ENCODE measurements at regions not wholly inside any gene's neighbourhood (a gene's known extent, or its start where the extent isn't known, plus 50 kb on each side); places are given as distances from the start of the nearest gene placed in this dataset.

DNA sequence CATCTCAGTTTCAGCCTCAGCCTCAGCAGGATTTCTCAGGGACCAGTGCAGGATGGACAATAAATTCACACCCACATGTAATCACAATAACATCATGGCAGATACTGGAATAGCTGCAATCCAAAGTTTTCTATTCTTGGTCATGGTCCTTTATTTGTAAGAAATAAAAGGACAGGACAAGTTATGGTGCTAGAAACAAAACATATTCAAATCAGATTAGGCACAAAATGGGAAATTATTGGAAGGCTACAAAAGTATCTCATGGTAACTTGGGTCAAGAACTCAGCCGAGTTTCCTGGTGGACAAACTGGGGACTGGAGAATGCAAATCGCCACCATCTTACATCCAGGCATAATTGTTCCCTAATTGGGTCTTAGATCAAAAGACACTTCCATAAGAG lies 1768.2 kb upstream of the WWC1 start:
- H3K27ac ChIP-seq (ENCODE audit: insufficient read depth, low read length, poor library complexity, severe bottlenecking): no peak overlapping the region
- no peaks in the 10 kb centered on the region for H3K9me3 ChIP-seq (ENCODE audit: control insufficient read depth, low read length)
- DNase-seq: no peak
- no peaks in the 10 kb centered on the region for H3K4me1 ChIP-seq (ENCODE audit: control insufficient read depth, insufficient read depth, low read length, poor library complexity, severe bottlenecking)
- no peak overlapping the region for H3K4me3 ChIP-seq (ENCODE audit: insufficient read depth, low read depth, low read length, poor library complexity, severe bottlenecking)
- no peaks in the 10 kb centered on the region for H3K27me3 ChIP-seq (replicated peaks; ENCODE audit: control insufficient read depth, insufficient read depth, low read length, poor library complexity, severe bottlenecking)
- no peaks in the 10 kb centered on the region for H3K36me3 ChIP-seq (ENCODE audit: control insufficient read depth, insufficient read depth, low read length)

DNA sequence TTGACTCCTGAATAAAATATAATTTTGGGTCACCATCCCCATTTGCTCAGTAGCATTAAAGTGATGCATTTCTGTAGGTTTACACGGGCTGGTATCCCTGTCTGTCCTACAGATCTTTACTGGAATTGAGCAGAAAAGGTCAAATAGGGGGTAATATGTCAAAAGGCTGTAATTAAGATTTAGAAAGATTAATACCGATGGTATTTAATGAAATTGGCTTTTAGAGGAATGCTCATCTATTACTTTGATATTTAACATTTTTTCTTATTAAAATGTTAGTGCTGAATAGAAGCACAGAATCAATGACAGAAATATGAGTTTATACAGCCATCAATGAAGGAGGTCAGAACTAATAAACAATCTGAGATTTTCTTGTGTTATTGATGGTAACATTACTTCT lies 1762.2 kb upstream of the WWC1 start:
- Histone ChIP-seq H3K4me1 (ENCODE audit: control insufficient read depth, insufficient read depth, low read length, poor library complexity, severe bottlenecking) (no peaks in the 10 kb centered on the region), H3K9me3 (ENCODE audit: control insufficient read depth, low read length) (no peaks in the 10 kb centered on the region), H3K4me3 (ENCODE audit: insufficient read depth, low read depth, low read length, poor library complexity, severe bottlenecking) (no peak overlapping the region), H3K36me3 (ENCODE audit: control insufficient read depth, insufficient read depth, low read length) (no peaks in the 10 kb centered on the region), H3K27ac (ENCODE audit: insufficient read depth, low read length, poor library complexity, severe bottlenecking) (no peak overlapping the region), H3K27me3 (replicated peaks; ENCODE audit: control insufficient read depth, insufficient read depth, low read length, poor library complexity, severe bottlenecking) (no peaks in the 10 kb centered on the region)
- DNase-seq: no peak

DNA sequence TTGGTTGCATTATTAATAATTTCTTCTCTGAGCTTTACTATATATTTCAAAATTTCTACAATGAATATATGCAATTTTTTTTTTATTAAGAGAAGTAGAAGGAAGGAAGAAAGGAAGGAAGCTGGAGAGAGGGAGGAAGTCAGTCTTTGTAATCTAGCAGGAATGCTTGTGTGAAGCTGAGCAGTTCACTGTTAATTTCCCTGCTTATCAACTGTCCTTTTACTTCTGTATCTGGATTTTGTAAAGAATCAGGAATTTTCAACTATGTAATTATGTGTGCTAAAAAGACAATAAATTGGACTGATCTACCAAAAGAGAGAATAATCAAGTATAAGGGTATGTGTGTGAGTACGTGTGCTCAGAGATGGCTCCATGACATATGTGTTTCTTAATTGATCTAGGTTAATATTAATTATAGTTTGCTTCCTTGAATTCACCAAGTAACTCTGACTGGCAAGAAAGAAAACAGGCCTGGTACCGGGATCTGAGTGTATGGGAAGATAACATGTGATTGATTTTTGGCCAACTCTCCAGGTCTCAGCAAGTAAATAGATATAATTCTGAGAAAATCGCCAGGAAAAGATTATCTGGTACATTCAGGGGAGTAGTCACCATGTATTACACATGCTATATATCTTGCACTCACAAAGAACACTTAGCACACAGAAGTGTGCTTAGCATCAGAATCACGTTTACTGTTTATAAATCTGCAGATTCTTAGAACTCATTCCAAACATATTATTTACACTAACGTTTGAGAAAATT lies 1758.8 kb upstream of the WWC1 start:
- Histone ChIP-seq H3K9me3 (ENCODE audit: control insufficient read depth, low read length) (no peaks in the 10 kb centered on the region), H3K27me3 (replicated peaks; ENCODE audit: control insufficient read depth, insufficient read depth, low read length, poor library complexity, severe bottlenecking) (no peaks in the 10 kb centered on the region), H3K36me3 (ENCODE audit: control insufficient read depth, insufficient read depth, low read length) (no peaks in the 10 kb centered on the region), H3K4me3 (ENCODE audit: insufficient read depth, low read depth, low read length, poor library complexity, severe bottlenecking) (no peak overlapping the region), H3K27ac (ENCODE audit: insufficient read depth, low read length, poor library complexity, severe bottlenecking) (no peak overlapping the region), H3K4me1 (ENCODE audit: control insufficient read depth, insufficient read depth, low read length, poor library complexity, severe bottlenecking) (no peaks in the 10 kb centered on the region)
- DNase-seq: no peak

DNA sequence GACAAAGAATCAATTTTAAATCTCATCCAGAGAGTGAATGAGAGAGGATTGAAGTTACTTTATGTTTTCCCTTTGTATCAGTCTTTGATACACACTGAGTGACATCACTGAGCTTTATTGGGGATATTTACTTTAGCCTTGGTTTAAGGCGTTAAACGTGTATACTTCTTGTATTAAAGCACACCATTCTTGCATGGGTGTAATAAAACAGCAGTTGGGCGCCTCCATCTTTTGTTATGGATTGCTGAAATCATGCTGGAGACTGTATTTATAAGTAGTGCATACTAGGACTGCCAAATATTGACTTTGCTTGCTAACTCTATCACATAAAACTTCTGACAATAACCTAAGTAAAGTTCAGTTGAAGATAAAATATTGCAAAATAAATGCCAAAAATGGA lies 1755.8 kb upstream of the WWC1 start:
- DNase-seq: no peak
- Histone ChIP-seq H3K27me3 (replicated peaks; ENCODE audit: control insufficient read depth, insufficient read depth, low read length, poor library complexity, severe bottlenecking) (no peaks in the 10 kb centered on the region), H3K27ac (ENCODE audit: insufficient read depth, low read length, poor library complexity, severe bottlenecking) (no peak overlapping the region), H3K4me3 (ENCODE audit: insufficient read depth, low read depth, low read length, poor library complexity, severe bottlenecking) (no peak overlapping the region), H3K9me3 (ENCODE audit: control insufficient read depth, low read length) (no peaks in the 10 kb centered on the region), H3K36me3 (ENCODE audit: control insufficient read depth, insufficient read depth, low read length) (no peaks in the 10 kb centered on the region), H3K4me1 (ENCODE audit: control insufficient read depth, insufficient read depth, low read length, poor library complexity, severe bottlenecking) (no peaks in the 10 kb centered on the region)

DNA sequence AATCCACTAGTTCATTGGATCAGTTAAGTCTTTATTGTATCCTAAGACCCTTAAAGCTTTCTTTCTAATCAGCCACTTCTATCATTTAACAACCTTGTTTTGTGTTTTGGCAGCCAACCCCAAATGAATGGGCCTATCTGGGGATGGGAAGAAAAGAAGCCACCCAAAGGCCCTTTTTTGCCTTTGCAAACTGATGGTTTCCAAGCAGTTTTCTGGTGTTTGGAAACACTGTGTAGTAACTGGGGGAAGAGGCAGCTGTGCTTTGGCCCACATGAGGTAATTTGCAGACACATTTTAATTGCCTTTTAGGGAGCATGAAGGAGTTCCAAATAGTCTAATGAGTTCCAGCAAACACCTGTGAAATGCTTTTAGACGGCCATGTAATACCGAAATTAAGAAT lies 1751.3 kb upstream of the WWC1 start:
- Histone ChIP-seq H3K27me3 (replicated peaks; ENCODE audit: control insufficient read depth, insufficient read depth, low read length, poor library complexity, severe bottlenecking) (no peaks in the 10 kb centered on the region), H3K36me3 (ENCODE audit: control insufficient read depth, insufficient read depth, low read length) (no peaks in the 10 kb centered on the region), H3K4me1 (ENCODE audit: control insufficient read depth, insufficient read depth, low read length, poor library complexity, severe bottlenecking) (no peaks in the 10 kb centered on the region), H3K4me3 (ENCODE audit: insufficient read depth, low read depth, low read length, poor library complexity, severe bottlenecking) (no peak overlapping the region), H3K9me3 (ENCODE audit: control insufficient read depth, low read length) (no peaks in the 10 kb centered on the region), H3K27ac (ENCODE audit: insufficient read depth, low read length, poor library complexity, severe bottlenecking) (no peak overlapping the region)
- DNase-seq: no peak

DNA sequence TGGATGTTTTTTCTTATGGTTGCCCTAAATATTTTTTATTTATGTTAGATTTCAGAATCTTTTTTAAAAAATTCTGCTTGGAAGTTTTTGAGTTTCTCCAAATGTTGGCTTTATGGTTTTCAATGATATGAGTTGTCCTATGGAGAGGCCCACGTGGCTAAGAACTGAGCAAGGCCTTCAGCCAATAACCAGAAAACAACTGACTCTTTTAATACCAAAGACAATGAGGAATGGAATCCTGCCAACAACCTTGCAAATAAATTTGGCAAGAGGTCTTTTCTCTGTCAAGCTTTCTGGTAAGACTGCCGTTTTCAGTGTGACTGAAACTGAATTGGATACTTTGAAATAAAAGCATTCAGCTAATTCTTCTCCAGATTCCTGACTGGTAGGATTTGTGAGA lies 1740.1 kb upstream of the WWC1 start:
- no peaks in the 10 kb centered on the region for H3K4me1 ChIP-seq (ENCODE audit: control insufficient read depth, insufficient read depth, low read length, poor library complexity, severe bottlenecking)
- H3K9me3 ChIP-seq (ENCODE audit: control insufficient read depth, low read length): no peaks in the 10 kb centered on the region
- no peaks in the 10 kb centered on the region for H3K36me3 ChIP-seq (ENCODE audit: control insufficient read depth, insufficient read depth, low read length)
- H3K27ac ChIP-seq (ENCODE audit: insufficient read depth, low read length, poor library complexity, severe bottlenecking): no peak overlapping the region
- no peak for DNase-seq
- H3K4me3 ChIP-seq (ENCODE audit: insufficient read depth, low read depth, low read length, poor library complexity, severe bottlenecking): no peak overlapping the region
- no peaks in the 10 kb centered on the region for H3K27me3 ChIP-seq (replicated peaks; ENCODE audit: control insufficient read depth, insufficient read depth, low read length, poor library complexity, severe bottlenecking)

DNA sequence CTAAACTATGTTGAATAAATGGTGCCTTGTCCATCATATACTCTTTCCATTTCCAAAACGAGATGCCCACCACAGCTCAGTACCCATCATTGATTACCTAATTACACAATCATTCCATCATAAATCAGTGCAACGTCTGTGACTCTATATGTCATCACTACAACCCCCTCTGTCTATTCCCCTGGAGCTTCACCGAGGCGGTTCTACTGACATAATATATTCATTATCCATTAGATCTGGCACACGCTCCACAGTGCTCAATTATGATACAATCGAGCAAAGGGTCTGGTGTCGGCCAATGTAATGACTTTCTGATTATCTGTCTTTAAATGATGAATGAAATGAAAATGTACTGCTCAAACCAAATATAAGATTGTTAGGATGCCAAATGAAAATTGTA lies 1737.7 kb upstream of the WWC1 start:
- no peak for DNase-seq
- no peaks in the 10 kb centered on the region for H3K36me3 ChIP-seq (ENCODE audit: control insufficient read depth, insufficient read depth, low read length)
- no peaks in the 10 kb centered on the region for H3K4me1 ChIP-seq (ENCODE audit: control insufficient read depth, insufficient read depth, low read length, poor library complexity, severe bottlenecking)
- H3K27me3 ChIP-seq (replicated peaks; ENCODE audit: control insufficient read depth, insufficient read depth, low read length, poor library complexity, severe bottlenecking): no peaks in the 10 kb centered on the region
- no peak overlapping the region for H3K4me3 ChIP-seq (ENCODE audit: insufficient read depth, low read depth, low read length, poor library complexity, severe bottlenecking)
- H3K9me3 ChIP-seq (ENCODE audit: control insufficient read depth, low read length): no peaks in the 10 kb centered on the region
- H3K27ac ChIP-seq (ENCODE audit: insufficient read depth, low read length, poor library complexity, severe bottlenecking): no peak overlapping the region

DNA sequence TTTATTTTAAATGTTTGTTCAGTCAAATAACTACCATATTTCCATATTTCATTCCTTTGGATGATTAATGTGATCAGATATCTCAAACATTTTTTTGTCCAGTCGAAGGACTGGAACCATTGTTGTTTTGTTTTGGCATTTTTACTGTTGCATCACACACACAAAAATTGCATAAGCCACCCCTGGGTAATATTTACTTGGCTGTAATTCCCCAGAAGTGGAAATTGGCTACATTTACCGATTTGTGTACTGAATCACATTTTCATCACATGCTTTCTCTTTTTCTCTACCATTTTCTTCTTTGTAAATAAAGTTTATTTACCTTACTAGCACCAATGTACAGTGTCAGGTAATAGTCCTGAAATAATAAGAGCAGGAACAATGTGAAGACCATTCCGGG lies 1729.7 kb upstream of the WWC1 start:
- H3K9me3 ChIP-seq (ENCODE audit: control insufficient read depth, low read length): no peaks in the 10 kb centered on the region
- H3K4me1 ChIP-seq (ENCODE audit: control insufficient read depth, insufficient read depth, low read length, poor library complexity, severe bottlenecking): no peaks in the 10 kb centered on the region
- no peak overlapping the region for H3K4me3 ChIP-seq (ENCODE audit: insufficient read depth, low read depth, low read length, poor library complexity, severe bottlenecking)
- H3K36me3 ChIP-seq (ENCODE audit: control insufficient read depth, insufficient read depth, low read length): no peaks in the 10 kb centered on the region
- no peaks in the 10 kb centered on the region for H3K27me3 ChIP-seq (replicated peaks; ENCODE audit: control insufficient read depth, insufficient read depth, low read length, poor library complexity, severe bottlenecking)
- no peak for DNase-seq
- no peak overlapping the region for H3K27ac ChIP-seq (ENCODE audit: insufficient read depth, low read length, poor library complexity, severe bottlenecking)

DNA sequence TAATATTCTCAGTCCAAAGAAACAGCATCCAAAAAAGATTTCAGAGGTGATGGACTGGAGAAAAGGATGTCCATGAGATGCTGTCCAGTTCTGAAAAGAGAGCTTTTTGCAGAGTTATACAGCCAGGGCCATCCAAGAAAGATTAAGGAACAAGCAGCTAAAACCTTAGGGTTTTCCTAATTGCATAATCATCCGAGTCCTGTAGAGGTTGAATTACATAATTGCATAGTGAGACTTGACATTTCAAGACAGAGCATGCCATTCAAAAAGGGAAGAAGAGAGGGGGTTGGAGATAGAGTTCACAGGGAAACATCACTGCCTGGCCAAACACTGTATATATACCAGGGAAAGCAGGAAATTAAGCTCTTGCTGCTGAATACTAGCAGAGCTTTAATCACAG lies 1729.2 kb upstream of the WWC1 start:
- no peaks in the 10 kb centered on the region for H3K4me1 ChIP-seq (ENCODE audit: control insufficient read depth, insufficient read depth, low read length, poor library complexity, severe bottlenecking)
- no peaks in the 10 kb centered on the region for H3K9me3 ChIP-seq (ENCODE audit: control insufficient read depth, low read length)
- no peak overlapping the region for H3K4me3 ChIP-seq (ENCODE audit: insufficient read depth, low read depth, low read length, poor library complexity, severe bottlenecking)
- H3K36me3 ChIP-seq (ENCODE audit: control insufficient read depth, insufficient read depth, low read length): no peaks in the 10 kb centered on the region
- no peaks in the 10 kb centered on the region for H3K27me3 ChIP-seq (replicated peaks; ENCODE audit: control insufficient read depth, insufficient read depth, low read length, poor library complexity, severe bottlenecking)
- DNase-seq: no peak
- H3K27ac ChIP-seq (ENCODE audit: insufficient read depth, low read length, poor library complexity, severe bottlenecking): no peak overlapping the region

DNA sequence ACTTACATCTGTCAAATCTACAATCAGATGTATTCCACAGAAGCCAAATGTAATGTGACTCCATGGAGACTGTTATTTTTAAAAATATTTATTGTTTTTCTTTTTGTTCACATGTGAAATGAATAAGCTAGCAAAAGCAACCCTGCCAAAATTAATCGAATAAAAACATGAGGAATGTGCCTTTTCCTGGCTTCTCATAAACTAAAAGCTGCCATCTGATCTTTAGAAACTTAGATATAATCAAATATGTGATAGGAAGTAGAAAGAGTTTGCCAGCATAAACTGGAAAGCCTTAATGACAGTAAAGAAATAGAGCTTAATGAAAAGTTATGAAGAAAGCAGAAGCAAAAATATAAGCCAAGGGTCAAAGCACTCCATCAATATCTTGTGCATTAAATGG lies 1724.7 kb upstream of the WWC1 start:
- no peaks in the 10 kb centered on the region for H3K4me1 ChIP-seq (ENCODE audit: control insufficient read depth, insufficient read depth, low read length, poor library complexity, severe bottlenecking)
- DNase-seq: no peak
- H3K27me3 ChIP-seq (replicated peaks; ENCODE audit: control insufficient read depth, insufficient read depth, low read length, poor library complexity, severe bottlenecking): no peaks in the 10 kb centered on the region
- no peaks in the 10 kb centered on the region for H3K36me3 ChIP-seq (ENCODE audit: control insufficient read depth, insufficient read depth, low read length)
- no peak overlapping the region for H3K27ac ChIP-seq (ENCODE audit: insufficient read depth, low read length, poor library complexity, severe bottlenecking)
- H3K9me3 ChIP-seq (ENCODE audit: control insufficient read depth, low read length): no peaks in the 10 kb centered on the region
- no peak overlapping the region for H3K4me3 ChIP-seq (ENCODE audit: insufficient read depth, low read depth, low read length, poor library complexity, severe bottlenecking)

Measured in effector memory CD4-positive, alpha-beta T cell (primary cell).